ENCODE measurements at regions not wholly inside any gene's neighbourhood (a gene's known extent, or its start where the extent isn't known, plus 50 kb on each side); places are given as distances from the start of the nearest gene placed in this dataset.

GRCh38 chr14:58849601-58850000 is 211.8 kb downstream of the DACT1 start:
- Histone ChIP-seq H3K27ac (ENCODE audit: insufficient read depth, low read length, poor library complexity, severe bottlenecking) (no peak overlapping the region), H3K4me1 (ENCODE audit: control insufficient read depth, insufficient read depth, low read length, poor library complexity, severe bottlenecking) (no peaks in the 10 kb centered on the region), H3K36me3 (ENCODE audit: control insufficient read depth, insufficient read depth, low read length) (no peaks in the 10 kb centered on the region), H3K4me3 (ENCODE audit: insufficient read depth, low read depth, low read length, poor library complexity, severe bottlenecking) (no peak overlapping the region), H3K9me3 (ENCODE audit: control insufficient read depth, low read length) (no peaks in the 10 kb centered on the region), H3K27me3 (replicated peaks; ENCODE audit: control insufficient read depth, insufficient read depth, low read length, poor library complexity, severe bottlenecking) (no peaks in the 10 kb centered on the region)
- DNase-seq, result no peak

GRCh38 chr14:58850011-58850410 is 212.2 kb downstream of the DACT1 start:
- no peaks in the 10 kb centered on the region for H3K4me1 ChIP-seq (ENCODE audit: control insufficient read depth, insufficient read depth, low read length, poor library complexity, severe bottlenecking)
- no peaks in the 10 kb centered on the region for H3K27me3 ChIP-seq (replicated peaks; ENCODE audit: control insufficient read depth, insufficient read depth, low read length, poor library complexity, severe bottlenecking)
- no peaks in the 10 kb centered on the region for H3K36me3 ChIP-seq (ENCODE audit: control insufficient read depth, insufficient read depth, low read length)
- DNase-seq, result no peak
- H3K9me3 ChIP-seq (ENCODE audit: control insufficient read depth, low read length), result no peaks in the 10 kb centered on the region
- no peak overlapping the region for H3K4me3 ChIP-seq (ENCODE audit: insufficient read depth, low read depth, low read length, poor library complexity, severe bottlenecking)
- H3K27ac ChIP-seq (ENCODE audit: insufficient read depth, low read length, poor library complexity, severe bottlenecking), result no peak overlapping the region

GRCh38 chr14:58861586-58861985 is 223.8 kb downstream of the DACT1 start:
- H3K27ac ChIP-seq (ENCODE audit: insufficient read depth, low read length, poor library complexity, severe bottlenecking), result no peak overlapping the region
- H3K4me3 ChIP-seq (ENCODE audit: insufficient read depth, low read depth, low read length, poor library complexity, severe bottlenecking), result no peak overlapping the region
- no peak for DNase-seq
- no peaks in the 10 kb centered on the region for H3K27me3 ChIP-seq (replicated peaks; ENCODE audit: control insufficient read depth, insufficient read depth, low read length, poor library complexity, severe bottlenecking)
- H3K4me1 ChIP-seq (ENCODE audit: control insufficient read depth, insufficient read depth, low read length, poor library complexity, severe bottlenecking), result no peaks in the 10 kb centered on the region
- no peaks in the 10 kb centered on the region for H3K9me3 ChIP-seq (ENCODE audit: control insufficient read depth, low read length)
- no peaks in the 10 kb centered on the region for H3K36me3 ChIP-seq (ENCODE audit: control insufficient read depth, insufficient read depth, low read length)

- no peak for DNase-seq
- H3K36me3 ChIP-seq (ENCODE audit: control insufficient read depth, insufficient read depth, low read length), result no peaks in the 10 kb centered on the region
- no peaks in the 10 kb centered on the region for H3K9me3 ChIP-seq (ENCODE audit: control insufficient read depth, low read length)
- H3K4me3 ChIP-seq (ENCODE audit: insufficient read depth, low read depth, low read length, poor library complexity, severe bottlenecking), result no peak overlapping the region
- H3K27me3 ChIP-seq (replicated peaks; ENCODE audit: control insufficient read depth, insufficient read depth, low read length, poor library complexity, severe bottlenecking), result no peaks in the 10 kb centered on the region
- H3K4me1 ChIP-seq (ENCODE audit: control insufficient read depth, insufficient read depth, low read length, poor library complexity, severe bottlenecking), result no peaks in the 10 kb centered on the region
- no peak overlapping the region for H3K27ac ChIP-seq (ENCODE audit: insufficient read depth, low read length, poor library complexity, severe bottlenecking)
Observed at GRCh38 chr14:58862416-58863160, 224.8 kb downstream of the DACT1 start.

GRCh38 chr14:58863661-58864345 is 226.0 kb downstream of the DACT1 start:
- H3K9me3 ChIP-seq (ENCODE audit: control insufficient read depth, low read length), result no peaks in the 10 kb centered on the region
- no peak overlapping the region for H3K27ac ChIP-seq (ENCODE audit: insufficient read depth, low read length, poor library complexity, severe bottlenecking)
- no peak for DNase-seq
- H3K4me1 ChIP-seq (ENCODE audit: control insufficient read depth, insufficient read depth, low read length, poor library complexity, severe bottlenecking), result no peaks in the 10 kb centered on the region
- H3K4me3 ChIP-seq (ENCODE audit: insufficient read depth, low read depth, low read length, poor library complexity, severe bottlenecking), result no peak overlapping the region
- no peaks in the 10 kb centered on the region for H3K36me3 ChIP-seq (ENCODE audit: control insufficient read depth, insufficient read depth, low read length)
- H3K27me3 ChIP-seq (replicated peaks; ENCODE audit: control insufficient read depth, insufficient read depth, low read length, poor library complexity, severe bottlenecking), result no peaks in the 10 kb centered on the region

- H3K27me3 ChIP-seq (replicated peaks; ENCODE audit: control insufficient read depth, insufficient read depth, low read length, poor library complexity, severe bottlenecking), result no peaks in the 10 kb centered on the region
- no peaks in the 10 kb centered on the region for H3K36me3 ChIP-seq (ENCODE audit: control insufficient read depth, insufficient read depth, low read length)
- no peaks in the 10 kb centered on the region for H3K9me3 ChIP-seq (ENCODE audit: control insufficient read depth, low read length)
- no peak for DNase-seq
- no peak overlapping the region for H3K4me3 ChIP-seq (ENCODE audit: insufficient read depth, low read depth, low read length, poor library complexity, severe bottlenecking)
- H3K27ac ChIP-seq (ENCODE audit: insufficient read depth, low read length, poor library complexity, severe bottlenecking), result no peak overlapping the region
- no peaks in the 10 kb centered on the region for H3K4me1 ChIP-seq (ENCODE audit: control insufficient read depth, insufficient read depth, low read length, poor library complexity, severe bottlenecking)
Observed at GRCh38 chr14:58864751-58865513, 227.2 kb downstream of the DACT1 start.

GRCh38 chr14:58865514-58866281 is 227.9 kb downstream of the DACT1 start:
- DNase-seq, result no peak

GRCh38 chr14:58866391-58866790 is 228.6 kb downstream of the DACT1 start:
- no peaks in the 10 kb centered on the region for H3K9me3 ChIP-seq (ENCODE audit: control insufficient read depth, low read length)
- H3K36me3 ChIP-seq (ENCODE audit: control insufficient read depth, insufficient read depth, low read length), result no peaks in the 10 kb centered on the region
- no peaks in the 10 kb centered on the region for H3K4me1 ChIP-seq (ENCODE audit: control insufficient read depth, insufficient read depth, low read length, poor library complexity, severe bottlenecking)
- H3K4me3 ChIP-seq (ENCODE audit: insufficient read depth, low read depth, low read length, poor library complexity, severe bottlenecking), result no peak overlapping the region
- H3K27ac ChIP-seq (ENCODE audit: insufficient read depth, low read length, poor library complexity, severe bottlenecking), result no peak overlapping the region
- no peak for DNase-seq
- H3K27me3 ChIP-seq (replicated peaks; ENCODE audit: control insufficient read depth, insufficient read depth, low read length, poor library complexity, severe bottlenecking), result no peaks in the 10 kb centered on the region

More at GRCh38 chr14:58865514-58866281, 227.9 kb downstream of the DACT1 start:
- H3K27ac ChIP-seq (ENCODE audit: insufficient read depth, low read length, poor library complexity, severe bottlenecking), result no peak overlapping the region
- H3K9me3 ChIP-seq (ENCODE audit: control insufficient read depth, low read length), result no peaks in the 10 kb centered on the region
- no peaks in the 10 kb centered on the region for H3K27me3 ChIP-seq (replicated peaks; ENCODE audit: control insufficient read depth, insufficient read depth, low read length, poor library complexity, severe bottlenecking)
- H3K4me3 ChIP-seq (ENCODE audit: insufficient read depth, low read depth, low read length, poor library complexity, severe bottlenecking), result no peak overlapping the region
- H3K4me1 ChIP-seq (ENCODE audit: control insufficient read depth, insufficient read depth, low read length, poor library complexity, severe bottlenecking), result no peaks in the 10 kb centered on the region
- H3K36me3 ChIP-seq (ENCODE audit: control insufficient read depth, insufficient read depth, low read length), result no peaks in the 10 kb centered on the region

GRCh38 chr14:58870961-58871360 is 233.2 kb downstream of the DACT1 start:
- no peaks in the 10 kb centered on the region for H3K36me3 ChIP-seq (ENCODE audit: control insufficient read depth, insufficient read depth, low read length)
- no peak for DNase-seq
- no peak overlapping the region for H3K27ac ChIP-seq (ENCODE audit: insufficient read depth, low read length, poor library complexity, severe bottlenecking)
- no peaks in the 10 kb centered on the region for H3K4me1 ChIP-seq (ENCODE audit: control insufficient read depth, insufficient read depth, low read length, poor library complexity, severe bottlenecking)
- H3K27me3 ChIP-seq (replicated peaks; ENCODE audit: control insufficient read depth, insufficient read depth, low read length, poor library complexity, severe bottlenecking), result no peaks in the 10 kb centered on the region
- no peak overlapping the region for H3K4me3 ChIP-seq (ENCODE audit: insufficient read depth, low read depth, low read length, poor library complexity, severe bottlenecking)
- no peaks in the 10 kb centered on the region for H3K9me3 ChIP-seq (ENCODE audit: control insufficient read depth, low read length)
